SK-N-SH (cell line): ENCODE measurements at regions not wholly inside any gene's neighbourhood (a gene's known extent, or its start where the extent isn't known, plus 50 kb on each side); places are given as distances from the start of the nearest gene placed in this dataset.

ENCODE experiments used
- FOXM1 ChIP-seq: IDR thresholded peaks from 2 replicates; pipeline ENCODE4 v1.4.0; 2012; ENCODE audit warnings: low read depth, mild to moderate bottlenecking
- JUND ChIP-seq: IDR thresholded peaks from 2 replicates; pipeline ENCODE4 v1.4.0; 2012
- MXI1 ChIP-seq: IDR thresholded peaks from 2 replicates; pipeline ENCODE4 v1.6.1; 2012; ENCODE audit warnings: mild to moderate bottlenecking, low read depth, low read length, improper control_type of control experiment
- POLR2AphosphoS5 ChIP-seq: IDR thresholded peaks from 2 replicates; pipeline ENCODE4 v1.6.1; 2012; ENCODE audit warnings: low read depth, low read length
- RFX5 ChIP-seq: IDR thresholded peaks from 2 replicates; pipeline ENCODE4 v1.6.1; 2012; ENCODE audit warnings: mild to moderate bottlenecking, improper control_type of control experiment, low read length
- TEAD4 ChIP-seq: IDR thresholded peaks from 2 replicates; pipeline ENCODE4 v1.4.0; 2012; ENCODE audit warnings: mild to moderate bottlenecking, borderline replicate concordance; ENCODE audit not compliant: insufficient read depth
- TF ChIP-seq, protein P1 (sequence below): fragments of 200-600 bp; sonication (generic); IDR thresholded peaks from 2 replicates; pipeline ENCODE4 v1.6.1; 2017; ENCODE audit warnings: antibody characterized with exemption, mild to moderate bottlenecking, moderate library complexity
- TF ChIP-seq, protein P2 (sequence below): IDR thresholded peaks from 2 replicates; pipeline ENCODE4 v1.4.0; 2012; ENCODE audit warnings: low read depth, borderline replicate concordance

DNA sequence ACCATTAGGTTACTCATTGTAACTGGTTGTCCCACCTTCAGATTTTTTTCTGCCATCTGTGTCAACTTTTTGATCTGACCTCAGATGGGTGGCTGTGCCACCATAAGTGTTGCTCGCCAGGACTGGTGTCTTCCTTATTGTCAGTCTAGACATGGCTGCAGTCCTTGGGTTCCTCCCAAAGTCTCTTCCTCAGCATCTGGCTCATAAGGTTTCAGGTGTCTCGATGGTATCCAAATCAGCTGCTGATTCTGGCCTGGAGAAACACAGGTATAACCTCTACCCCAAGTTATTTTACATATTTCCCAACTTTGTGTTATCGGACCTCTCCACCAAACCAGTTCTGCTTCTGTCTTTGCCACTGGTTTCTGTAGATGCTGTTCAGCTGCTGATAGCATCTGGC is 158.5 kb downstream of the ZNF518B start:
- no peak for TF ChIP-seq TEAD4
- TF ChIP-seq POLR2AphosphoS5, result no peak
- no peak for TF ChIP-seq RFX5
- TF ChIP-seq FOXM1, result no peak
- TF ChIP-seq, protein P1, sequence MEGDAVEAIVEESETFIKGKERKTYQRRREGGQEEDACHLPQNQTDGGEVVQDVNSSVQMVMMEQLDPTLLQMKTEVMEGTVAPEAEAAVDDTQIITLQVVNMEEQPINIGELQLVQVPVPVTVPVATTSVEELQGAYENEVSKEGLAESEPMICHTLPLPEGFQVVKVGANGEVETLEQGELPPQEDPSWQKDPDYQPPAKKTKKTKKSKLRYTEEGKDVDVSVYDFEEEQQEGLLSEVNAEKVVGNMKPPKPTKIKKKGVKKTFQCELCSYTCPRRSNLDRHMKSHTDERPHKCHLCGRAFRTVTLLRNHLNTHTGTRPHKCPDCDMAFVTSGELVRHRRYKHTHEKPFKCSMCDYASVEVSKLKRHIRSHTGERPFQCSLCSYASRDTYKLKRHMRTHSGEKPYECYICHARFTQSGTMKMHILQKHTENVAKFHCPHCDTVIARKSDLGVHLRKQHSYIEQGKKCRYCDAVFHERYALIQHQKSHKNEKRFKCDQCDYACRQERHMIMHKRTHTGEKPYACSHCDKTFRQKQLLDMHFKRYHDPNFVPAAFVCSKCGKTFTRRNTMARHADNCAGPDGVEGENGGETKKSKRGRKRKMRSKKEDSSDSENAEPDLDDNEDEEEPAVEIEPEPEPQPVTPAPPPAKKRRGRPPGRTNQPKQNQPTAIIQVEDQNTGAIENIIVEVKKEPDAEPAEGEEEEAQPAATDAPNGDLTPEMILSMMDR, result no peak
- TF ChIP-seq, protein P2, sequence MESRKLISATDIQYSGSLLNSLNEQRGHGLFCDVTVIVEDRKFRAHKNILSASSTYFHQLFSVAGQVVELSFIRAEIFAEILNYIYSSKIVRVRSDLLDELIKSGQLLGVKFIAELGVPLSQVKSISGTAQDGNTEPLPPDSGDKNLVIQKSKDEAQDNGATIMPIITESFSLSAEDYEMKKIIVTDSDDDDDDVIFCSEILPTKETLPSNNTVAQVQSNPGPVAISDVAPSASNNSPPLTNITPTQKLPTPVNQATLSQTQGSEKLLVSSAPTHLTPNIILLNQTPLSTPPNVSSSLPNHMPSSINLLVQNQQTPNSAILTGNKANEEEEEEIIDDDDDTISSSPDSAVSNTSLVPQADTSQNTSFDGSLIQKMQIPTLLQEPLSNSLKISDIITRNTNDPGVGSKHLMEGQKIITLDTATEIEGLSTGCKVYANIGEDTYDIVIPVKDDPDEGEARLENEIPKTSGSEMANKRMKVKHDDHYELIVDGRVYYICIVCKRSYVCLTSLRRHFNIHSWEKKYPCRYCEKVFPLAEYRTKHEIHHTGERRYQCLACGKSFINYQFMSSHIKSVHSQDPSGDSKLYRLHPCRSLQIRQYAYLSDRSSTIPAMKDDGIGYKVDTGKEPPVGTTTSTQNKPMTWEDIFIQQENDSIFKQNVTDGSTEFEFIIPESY, result no peak
- TF ChIP-seq JUND, result no peak
- no peak for TF ChIP-seq MXI1
